HCT116 (cell line): ENCODE measurements at regions not wholly inside any gene's neighbourhood (a gene's known extent, or its start where the extent isn't known, plus 50 kb on each side); places are given as distances from the start of the nearest gene placed in this dataset.

Experiments
- ATAC-seq: fragments of 200-7000 bp; cut with Tn5 transposase; 2 replicates; pipeline ENCODE4 v1.9.1; 2020; ENCODE audit warnings: mild to moderate bottlenecking, moderate library complexity
- BruUV-seq: library from RNA; stranded (reverse); fragments of 400-500 nt; replicated peaks from 2 replicates; lab custom pipeline; 2021; lab: Mats Ljungman, UMichigan
- CTCF ChIA-PET: fragments of 300-600 bp; sonication (Branson Sonifier 250); formaldehyde crosslinking; loops from one replicate; lab custom pipeline; 2021; ENCODE audit warnings: antibody characterized with exemption; lab: Charles Lee
- POLR2A ChIA-PET: fragments of 300-600, 350-600 bp; sonication (Branson Sonifier 250); formaldehyde crosslinking; loops from one replicate; lab custom pipeline; 2021; ENCODE audit warnings: antibody characterized with exemption; lab: Charles Lee
- RAD21 ChIA-PET, 2 experiments: fragments of 300-600 bp; sonication (Branson Sonifier 250); formaldehyde crosslinking; loops; one replicate each; lab custom pipeline; 2023; ENCODE audit warnings: low total read pairs in 2 of 2; ENCODE audit not compliant: uncharacterized antibody in 2 of 2, unreplicated experiment in 2 of 2, low non-redundant PET in 1 of 2; lab: Charles Lee
- DNase-seq: peaks from one replicate; pipeline ENCODE4 v3.0.0-alpha.2; 2010; ENCODE audit warnings: low read depth, low spot score
- H2AFZ ChIP-seq: fragments of 200-600 bp; shearing (Covaris generic), sonication (generic); 2 replicates; pipeline ENCODE4 v1.6.1; 2017; ENCODE audit warnings: low read depth, mixed run types, mixed read lengths, antibody characterized with exemption, low read length; ENCODE audit not compliant: poor library complexity, severe bottlenecking
- H3K27ac ChIP-seq: 2 replicates; pipeline ENCODE4 v1.5.1; 2012; ENCODE audit warnings: low read depth, low read length
- H3K27me3 ChIP-seq: fragments of 200-600 bp; sonication (generic); 2 replicates; pipeline ENCODE4 v1.6.1; 2016; ENCODE audit warnings: mixed run types, low read length, mixed read lengths; ENCODE audit not compliant: insufficient read depth
- H3K36me3 ChIP-seq, 2 experiments: fragments of 200-500 bp in 1 of 2; fragments of 200-600 bp in 1 of 2; sonication (Bioruptor generic) in 1 of 2; sonication (generic) in 1 of 2; 2 replicates each; pipeline versions ENCODE4 v1.5.1 to v1.6.1; 2014 to 2016; ENCODE audit warnings: low read length in 2 of 2, inconsistent platforms in 1 of 2, mixed read lengths in 1 of 2, mixed run types in 1 of 2; ENCODE audit not compliant: insufficient read depth in 2 of 2, control insufficient read depth in 1 of 2
- H3K4me1 ChIP-seq, 2 experiments: fragments of 200-600 bp in 1 of 2; sonication (generic) in 1 of 2; 2 replicates each; pipeline versions ENCODE4 v1.5.1 to v1.6.1; 2012 to 2017; ENCODE audit warnings: low read length in 2 of 2, inconsistent platforms in 1 of 2, mild to moderate bottlenecking in 1 of 2, mixed read lengths in 1 of 2, mixed run types in 1 of 2, moderate library complexity in 1 of 2; ENCODE audit not compliant: insufficient read depth in 2 of 2, control insufficient read depth in 1 of 2
- H3K4me2 ChIP-seq: fragments of 200-600 bp; sonication (generic); 2 replicates; pipeline ENCODE4 v1.6.1; 2017; ENCODE audit warnings: mixed run types, low read length, mixed read lengths
- H3K4me3 ChIP-seq, 2 experiments: fragments of 200-600 bp in 1 of 2; sonication (generic) in 1 of 2; replicated peaks in 1 of 2; 2 replicates each; pipeline ENCODE4 v1.5.1; 2011 to 2016; ENCODE audit warnings: low read length in 2 of 2, control low read depth in 1 of 2, low read depth in 1 of 2, mild to moderate bottlenecking in 1 of 2, mixed read lengths in 1 of 2, mixed run types in 1 of 2
- H3K79me2 ChIP-seq: fragments of 200-600 bp; sonication (generic); 2 replicates; pipeline ENCODE4 v1.6.1; 2017; ENCODE audit warnings: mild to moderate bottlenecking, mixed run types, low read length, moderate library complexity, mixed read lengths; ENCODE audit not compliant: insufficient read depth
- H3K9ac ChIP-seq: fragments of 200-600 bp; sonication (generic); 2 replicates; pipeline ENCODE4 v1.6.1; 2016; ENCODE audit warnings: low read length, mixed read lengths
- H3K9me2 ChIP-seq: fragments of 200-600 bp; sonication (generic), shearing (Covaris generic); 2 replicates; pipeline ENCODE4 v1.6.1; 2017; ENCODE audit warnings: mixed run types, mild to moderate bottlenecking, moderate library complexity; ENCODE audit not compliant: insufficient read depth
- H3K9me3 ChIP-seq, 2 experiments: fragments of 200-500 bp in 1 of 2; fragments of 200-600 bp in 1 of 2; sonication (Bioruptor generic) in 1 of 2; sonication (generic) in 1 of 2; 2 replicates each; pipeline ENCODE4 v1.6.1; 2014 to 2017; ENCODE audit warnings: low read length in 2 of 2, mixed read lengths in 2 of 2, inconsistent platforms in 1 of 2, low read depth in 1 of 2, mild to moderate bottlenecking in 1 of 2, mixed run types in 1 of 2, moderate library complexity in 1 of 2; ENCODE audit not compliant: control insufficient read depth in 1 of 2, insufficient read depth in 1 of 2
- H4K20me1 ChIP-seq: fragments of 200-600 bp; sonication (generic), shearing (Covaris generic); 2 replicates; pipeline ENCODE4 v1.6.1; 2017; ENCODE audit warnings: mixed run types, mild to moderate bottlenecking, moderate library complexity; ENCODE audit not compliant: insufficient read depth
- ELF1 ChIP-seq: IDR thresholded peaks from 2 replicates; pipeline ENCODE4 v1.6.1; 2012; ENCODE audit warnings: low read depth, borderline replicate concordance
- EZH2phosphoT487 ChIP-seq: fragments of 200-600 bp; IDR thresholded peaks from 2 replicates; pipeline ENCODE4 v1.6.1; 2018; ENCODE audit warnings: antibody characterized with exemption, borderline replicate concordance
- FOSL1 ChIP-seq: IDR thresholded peaks from 2 replicates; pipeline ENCODE4 v1.6.1; 2012; ENCODE audit warnings: low read depth
- JUND ChIP-seq: IDR thresholded peaks from 2 replicates; pipeline ENCODE4 v1.6.1; 2012
- POLR2A ChIP-seq: IDR thresholded peaks from 2 replicates; pipeline ENCODE4 v1.7.0; 2011; ENCODE audit warnings: borderline replicate concordance; ENCODE audit not compliant: insufficient read depth, insufficient read length; ENCODE audit errors: extremely low read depth
- POLR2AphosphoS5 ChIP-seq: IDR thresholded peaks from 2 replicates; pipeline ENCODE4 v1.6.1; 2011; ENCODE audit warnings: mild to moderate bottlenecking, low read depth, low read length, moderate library complexity
- RAD21 ChIP-seq: IDR thresholded peaks from 2 replicates; pipeline ENCODE4 v1.6.1; 2012; ENCODE audit warnings: low read depth, mild to moderate bottlenecking
- SRF ChIP-seq: IDR thresholded peaks from 2 replicates; pipeline ENCODE4 v1.6.1; 2012; ENCODE audit warnings: low read depth
- YY1 ChIP-seq: IDR thresholded peaks from 2 replicates; pipeline ENCODE4 v1.6.1; 2011; ENCODE audit warnings: low read length, low read depth, moderate library complexity, mild to moderate bottlenecking; ENCODE audit not compliant: insufficient replicate concordance; ENCODE audit errors: extremely low read depth
- ZFX ChIP-seq: fragments of 450-650 bp; IDR thresholded peaks from 2 replicates; pipeline ENCODE4 v1.6.1; 2017
- intact Hi-C: fragments of 100-400 bp; cut with micrococcal nuclease; formaldehyde crosslinking; loops from 2 replicates; pipeline ENCODE4 v1.10.0; 2022
- TF ChIP-seq, protein P1 (sequence below), 3 experiments: fragments of 200-600 bp in 1 of 3; sonication (generic) in 1 of 3; IDR thresholded peaks in 2 of 3; conservative IDR thresholded peaks in 1 of 3; 2 replicates each; pipeline ENCODE4 v1.5.1; 2012 to 2017; ENCODE audit warnings: low read depth in 2 of 3, low read length in 2 of 3, antibody characterized with exemption in 1 of 3, borderline replicate concordance in 1 of 3, control low read depth in 1 of 3, mild to moderate bottlenecking in 1 of 3, mixed read lengths in 1 of 3, mixed run types in 1 of 3, moderate library complexity in 1 of 3; ENCODE audit not compliant: insufficient read depth in 1 of 3
- TF ChIP-seq, protein P2 (sequence below): IDR thresholded peaks from 2 replicates; pipeline ENCODE4 v1.6.1; 2012
- TF ChIP-seq, protein P3 (sequence below): IDR thresholded peaks from 2 replicates; pipeline ENCODE4 v1.6.1; 2012; ENCODE audit warnings: low read depth

DNA sequence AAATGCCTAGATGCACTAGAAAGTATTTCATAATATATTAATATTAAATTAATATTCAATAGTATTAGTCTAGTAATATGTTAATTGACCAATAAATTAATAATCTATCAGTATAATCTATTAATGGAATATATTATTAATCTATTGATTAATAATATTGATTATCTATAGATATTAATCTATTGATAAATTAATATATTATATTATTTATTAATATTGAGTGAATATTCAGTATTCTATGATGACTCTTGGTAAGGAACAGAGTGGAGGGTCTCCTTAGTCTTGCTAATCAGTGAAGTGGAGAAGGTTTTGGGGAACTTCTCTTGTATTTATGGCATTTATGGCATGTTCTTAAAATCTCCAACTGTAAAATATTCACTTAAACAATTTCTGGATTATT is 679.3 kb upstream of the FLRT2 start:
- Histone ChIP-seq H3K79me2 (no peaks in the 10 kb centered on the region), H3K27ac (no peak overlapping the region), H3K4me2 (no peak overlapping the region), H3K36me3 (no peaks in the 10 kb centered on the region), H3K9me2 (no peaks in the 10 kb centered on the region), H3K4me1 (no peaks in the 10 kb centered on the region), H2AFZ (no peak overlapping the region), H3K9ac (no peak overlapping the region), H3K9me3 (peaks cover 0 to 9% of the 10 kb centered on the region in 2 experiments; a peak in 3 of 4 replicates), H4K20me1 (no peaks in the 10 kb centered on the region), H3K27me3 (no peaks in the 10 kb centered on the region), H3K4me3 (no peak overlapping the region)
- ATAC-seq (no peak), DNase-seq (no peak)
- CTCF ChIA-PET: no interaction called here
- RAD21 ChIA-PET: no interaction called here
- no peak for TF ChIP-seq ELF1
- TF ChIP-seq SRF: no peak
- TF ChIP-seq EZH2phosphoT487: no peak
- TF ChIP-seq POLR2AphosphoS5: no peak
- no TSS peak for BruUV-seq
- POLR2A ChIA-PET: no interaction called here
- intact Hi-C loops: no loop called here

DNA sequence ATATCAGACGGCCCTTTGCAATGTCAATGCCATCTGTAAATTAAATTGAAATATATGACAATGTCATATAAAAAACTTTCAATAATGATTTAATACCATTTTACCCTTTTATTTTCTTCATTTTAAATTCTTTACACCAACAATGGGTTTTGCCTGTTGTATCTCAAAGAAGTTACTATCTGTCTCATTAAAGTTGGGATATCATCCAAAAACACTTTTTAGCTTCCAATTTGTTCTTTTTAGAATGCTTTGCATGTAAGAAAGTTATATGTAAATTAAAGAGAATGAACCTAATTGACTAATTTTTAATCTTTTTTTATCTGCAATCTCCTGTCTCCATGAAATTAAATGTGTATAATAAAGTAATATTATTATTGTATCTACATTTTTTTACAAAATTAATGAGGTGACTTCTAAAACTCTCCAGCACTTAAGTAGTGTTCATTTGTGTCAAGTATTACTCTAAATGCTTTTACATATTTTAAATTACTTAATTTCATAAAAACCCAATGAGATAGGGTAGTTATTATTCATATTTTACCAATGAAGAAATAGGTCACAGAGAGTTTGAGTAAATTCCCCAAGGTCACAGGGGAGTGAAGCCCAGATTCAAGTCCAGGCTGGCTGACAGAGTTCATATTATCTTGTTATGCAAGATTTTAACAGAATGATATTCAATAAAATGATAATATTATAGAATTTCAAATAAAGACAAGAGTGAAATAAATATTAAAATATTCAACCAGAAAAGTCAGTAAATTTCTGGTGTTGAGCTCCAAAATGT is 673.0 kb upstream of the FLRT2 start:
- Histone ChIP-seq H3K4me3 (no peak overlapping the region), H3K4me1 (no peaks in the 10 kb centered on the region)
- TF ChIP-seq ELF1 (no peak), JUND (no peak), YY1 (no peak), ZFX (no peak), RAD21 (no peak), POLR2A (no peak), FOSL1 (no peak)
- TF ChIP-seq, protein P1, sequence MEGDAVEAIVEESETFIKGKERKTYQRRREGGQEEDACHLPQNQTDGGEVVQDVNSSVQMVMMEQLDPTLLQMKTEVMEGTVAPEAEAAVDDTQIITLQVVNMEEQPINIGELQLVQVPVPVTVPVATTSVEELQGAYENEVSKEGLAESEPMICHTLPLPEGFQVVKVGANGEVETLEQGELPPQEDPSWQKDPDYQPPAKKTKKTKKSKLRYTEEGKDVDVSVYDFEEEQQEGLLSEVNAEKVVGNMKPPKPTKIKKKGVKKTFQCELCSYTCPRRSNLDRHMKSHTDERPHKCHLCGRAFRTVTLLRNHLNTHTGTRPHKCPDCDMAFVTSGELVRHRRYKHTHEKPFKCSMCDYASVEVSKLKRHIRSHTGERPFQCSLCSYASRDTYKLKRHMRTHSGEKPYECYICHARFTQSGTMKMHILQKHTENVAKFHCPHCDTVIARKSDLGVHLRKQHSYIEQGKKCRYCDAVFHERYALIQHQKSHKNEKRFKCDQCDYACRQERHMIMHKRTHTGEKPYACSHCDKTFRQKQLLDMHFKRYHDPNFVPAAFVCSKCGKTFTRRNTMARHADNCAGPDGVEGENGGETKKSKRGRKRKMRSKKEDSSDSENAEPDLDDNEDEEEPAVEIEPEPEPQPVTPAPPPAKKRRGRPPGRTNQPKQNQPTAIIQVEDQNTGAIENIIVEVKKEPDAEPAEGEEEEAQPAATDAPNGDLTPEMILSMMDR (IDR thresholded peaks at IDR 0.05 in 2 of 3, conservative IDR thresholded peaks at IDR 0.05 in 1 of 3; ENCODE audit: borderline replicate concordance in 1 of 3, insufficient read depth in 1 of 3, low read depth in 2 of 3, low read length in 2 of 3): no peak
- TF ChIP-seq, protein P2, sequence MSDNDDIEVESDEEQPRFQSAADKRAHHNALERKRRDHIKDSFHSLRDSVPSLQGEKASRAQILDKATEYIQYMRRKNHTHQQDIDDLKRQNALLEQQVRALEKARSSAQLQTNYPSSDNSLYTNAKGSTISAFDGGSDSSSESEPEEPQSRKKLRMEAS: no peak
- TF ChIP-seq, protein P3, sequence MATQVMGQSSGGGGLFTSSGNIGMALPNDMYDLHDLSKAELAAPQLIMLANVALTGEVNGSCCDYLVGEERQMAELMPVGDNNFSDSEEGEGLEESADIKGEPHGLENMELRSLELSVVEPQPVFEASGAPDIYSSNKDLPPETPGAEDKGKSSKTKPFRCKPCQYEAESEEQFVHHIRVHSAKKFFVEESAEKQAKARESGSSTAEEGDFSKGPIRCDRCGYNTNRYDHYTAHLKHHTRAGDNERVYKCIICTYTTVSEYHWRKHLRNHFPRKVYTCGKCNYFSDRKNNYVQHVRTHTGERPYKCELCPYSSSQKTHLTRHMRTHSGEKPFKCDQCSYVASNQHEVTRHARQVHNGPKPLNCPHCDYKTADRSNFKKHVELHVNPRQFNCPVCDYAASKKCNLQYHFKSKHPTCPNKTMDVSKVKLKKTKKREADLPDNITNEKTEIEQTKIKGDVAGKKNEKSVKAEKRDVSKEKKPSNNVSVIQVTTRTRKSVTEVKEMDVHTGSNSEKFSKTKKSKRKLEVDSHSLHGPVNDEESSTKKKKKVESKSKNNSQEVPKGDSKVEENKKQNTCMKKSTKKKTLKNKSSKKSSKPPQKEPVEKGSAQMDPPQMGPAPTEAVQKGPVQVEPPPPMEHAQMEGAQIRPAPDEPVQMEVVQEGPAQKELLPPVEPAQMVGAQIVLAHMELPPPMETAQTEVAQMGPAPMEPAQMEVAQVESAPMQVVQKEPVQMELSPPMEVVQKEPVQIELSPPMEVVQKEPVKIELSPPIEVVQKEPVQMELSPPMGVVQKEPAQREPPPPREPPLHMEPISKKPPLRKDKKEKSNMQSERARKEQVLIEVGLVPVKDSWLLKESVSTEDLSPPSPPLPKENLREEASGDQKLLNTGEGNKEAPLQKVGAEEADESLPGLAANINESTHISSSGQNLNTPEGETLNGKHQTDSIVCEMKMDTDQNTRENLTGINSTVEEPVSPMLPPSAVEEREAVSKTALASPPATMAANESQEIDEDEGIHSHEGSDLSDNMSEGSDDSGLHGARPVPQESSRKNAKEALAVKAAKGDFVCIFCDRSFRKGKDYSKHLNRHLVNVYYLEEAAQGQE: no peak
- TF ChIP-seq, all 23 proteins: peak for 0
- H3K27me3 ChIP-seq: no peaks in the 10 kb centered on the region
- no peak overlapping the region for H2AFZ ChIP-seq
- CTCF ChIA-PET: no interaction called here
- H3K27ac ChIP-seq: no peak overlapping the region
- H3K9ac ChIP-seq: no peak overlapping the region
- H3K36me3 ChIP-seq: no peaks in the 10 kb centered on the region
- no TSS peak for BruUV-seq
- H3K4me2 ChIP-seq: no peak overlapping the region
- no peaks in the 10 kb centered on the region for H3K9me2 ChIP-seq
- H3K79me2 ChIP-seq: no peaks in the 10 kb centered on the region
- intact Hi-C loops: no loop called here
- DNase-seq: no peak
- POLR2A ChIA-PET: no interaction called here
- RAD21 ChIA-PET: no interaction called here
- H3K9me3 ChIP-seq: peaks cover 5 to 22% of the 10 kb centered on the region in 2 experiments; a peak in 3 of 4 replicates
- H4K20me1 ChIP-seq: no peaks in the 10 kb centered on the region
- no peak for ATAC-seq
